NCI-H446 (cell line): ENCODE measurements at regions not wholly inside any gene's neighbourhood (a gene's known extent, or its start where the extent isn't known, plus 50 kb on each side); places are given as distances from the start of the nearest gene placed in this dataset.
"Not testable (repeated sequence)": the region's sequence is repeated elsewhere in the genome, so short reads cannot be mapped to it uniquely, and the experiment has no call there.

Experiments
- DNase-seq, 2 experiments: peaks; one replicate each; lab custom pipeline; 2025; lab: John Stamatoyannopoulos, UW

- no peak for DNase-seq
Measured at GRCh38 chr10:44564790-44565189, 179.9 kb upstream of the CXCL12 start.

GRCh38 chr10:44566786-44567185 is 181.9 kb upstream of the CXCL12 start:
- DNase-seq = no peak

GRCh38 chr10:44567471-44567870 is 182.6 kb upstream of the CXCL12 start:
- no peak for DNase-seq

GRCh38 chr10:44569193-44570091 is 184.5 kb upstream of the CXCL12 start:
- DNase-seq = no peak

GRCh38 chr10:44571701-44572100 is 186.8 kb upstream of the CXCL12 start:
- no peak for DNase-seq

GRCh38 chr10:44572146-44572545 is 187.2 kb upstream of the CXCL12 start:
- no peak for DNase-seq

GRCh38 chr10:44573821-44574220 is 188.9 kb upstream of the CXCL12 start:
- no peak for DNase-seq

- no peak for DNase-seq
Measured at GRCh38 chr10:44574596-44575480, 189.9 kb upstream of the CXCL12 start.

GRCh38 chr10:44575601-44576380 is 190.9 kb upstream of the CXCL12 start:
- no peak for DNase-seq

GRCh38 chr10:44576702-44577191 is 191.8 kb upstream of the CXCL12 start:
- no peak for DNase-seq

GRCh38 chr10:44577533-44577932 is 192.6 kb upstream of the CXCL12 start:
- DNase-seq = no peak

- no peak for DNase-seq
Measured at GRCh38 chr10:44578271-44578670, 193.4 kb upstream of the CXCL12 start.

- not testable (repeated sequence) for DNase-seq
Measured at GRCh38 chr10:44578963-44579362, 194.1 kb upstream of the CXCL12 start.

- no peak for DNase-seq
Measured at GRCh38 chr10:44581996-44582395, 197.1 kb upstream of the CXCL12 start.

- no peak for DNase-seq
Measured at GRCh38 chr10:44587488-44588318, 202.8 kb upstream of the CXCL12 start.

GRCh38 chr10:44589181-44589943 is 204.5 kb upstream of the CXCL12 start:
- DNase-seq = peak in 1 of 2 experiments; percentile 1

- no peak for DNase-seq
Measured at GRCh38 chr10:44589944-44590449, 205.1 kb upstream of the CXCL12 start.

GRCh38 chr10:44591911-44592310 is 207.0 kb upstream of the CXCL12 start:
- DNase-seq = no peak

- DNase-seq = no peak
Measured at GRCh38 chr10:44593952-44594351, 209.1 kb upstream of the CXCL12 start.

GRCh38 chr10:44607116-44607515 is 222.2 kb upstream of the CXCL12 start:
- DNase-seq = no peak
